ENCODE measurements at regions not wholly inside any gene's neighbourhood (a gene's known extent, or its start where the extent isn't known, plus 50 kb on each side); places are given as distances from the start of the nearest gene placed in this dataset.

DNA sequence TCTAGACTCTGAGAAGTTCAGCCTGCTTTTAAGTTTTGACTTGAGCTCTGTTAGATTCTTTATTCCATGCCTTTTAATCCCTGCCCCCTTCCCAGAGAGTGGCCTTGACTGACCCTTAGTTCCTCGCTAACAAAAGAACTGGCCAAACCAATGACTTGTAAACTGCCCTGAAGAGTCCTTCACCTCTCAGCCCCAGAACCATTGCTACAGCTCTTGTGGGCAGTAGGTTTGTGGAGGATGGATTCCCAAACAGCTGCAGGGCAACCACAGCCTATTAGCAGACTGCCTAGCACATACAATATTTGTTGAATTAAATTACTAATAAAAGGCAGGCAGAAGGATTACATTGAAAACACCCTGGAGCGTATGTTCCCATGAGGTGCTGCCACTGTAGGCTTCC is 163.9 kb downstream of the MAIP1 start:
- no peak overlapping the region for H3K4me2 ChIP-seq
- no peak overlapping the region for H3K27ac ChIP-seq (ENCODE audit: low read depth)
- no peaks in the 10 kb centered on the region for H3K4me1 Mint-ChIP-seq
- H3K27ac Mint-ChIP-seq = no peak overlapping the region
- no peaks in the 10 kb centered on the region for H3F3A ChIP-seq (replicated peaks; ENCODE audit: low read depth)
- peaks cover 13% of the 10 kb centered on the region for H3K36me3 Mint-ChIP-seq (ENCODE audit: low read depth)
- peaks cover 5% of the 10 kb centered on the region for H3K27me3 Mint-ChIP-seq (ENCODE audit: insufficient read depth, low read depth, poor library complexity)
- no peaks in the 10 kb centered on the region for H3K4me1 ChIP-seq (ENCODE audit: insufficient read depth)
- H3K4me3 ChIP-seq = no peak overlapping the region
- peaks cover 28% of the 10 kb centered on the region for H3K9me3 Mint-ChIP-seq
- H4K20me1 ChIP-seq (replicated peaks; ENCODE audit: insufficient read depth) = no peaks in the 10 kb centered on the region
- peaks cover 13% of the 10 kb centered on the region for H3K9me2 ChIP-seq (ENCODE audit: insufficient read depth)
- ATAC-seq = no peak
- H3K27me3 ChIP-seq (ENCODE audit: insufficient read depth) = no peaks in the 10 kb centered on the region
- no peak for DNase-seq (ENCODE audit: low spot score)
- peak overlapping the region; percentile 84 for H2AFZ ChIP-seq
- no peaks in the 10 kb centered on the region for H3K79me2 ChIP-seq (replicated peaks; ENCODE audit: insufficient read depth)
- no peak overlapping the region for H3K4me3 Mint-ChIP-seq
- peaks cover 17% of the 10 kb centered on the region; the same call in 1 of the 2 replicates for H3K36me3 ChIP-seq (ENCODE audit: insufficient read depth)
- TF ChIP-seq JUNB (IDR thresholded peaks at IDR 0.05; ENCODE audit: unreplicated experiment) = no peak
- no peak for TF ChIP-seq NANOG (IDR thresholded peaks at IDR 0.05; ENCODE audit: borderline replicate concordance)
- TF ChIP-seq, protein P1, sequence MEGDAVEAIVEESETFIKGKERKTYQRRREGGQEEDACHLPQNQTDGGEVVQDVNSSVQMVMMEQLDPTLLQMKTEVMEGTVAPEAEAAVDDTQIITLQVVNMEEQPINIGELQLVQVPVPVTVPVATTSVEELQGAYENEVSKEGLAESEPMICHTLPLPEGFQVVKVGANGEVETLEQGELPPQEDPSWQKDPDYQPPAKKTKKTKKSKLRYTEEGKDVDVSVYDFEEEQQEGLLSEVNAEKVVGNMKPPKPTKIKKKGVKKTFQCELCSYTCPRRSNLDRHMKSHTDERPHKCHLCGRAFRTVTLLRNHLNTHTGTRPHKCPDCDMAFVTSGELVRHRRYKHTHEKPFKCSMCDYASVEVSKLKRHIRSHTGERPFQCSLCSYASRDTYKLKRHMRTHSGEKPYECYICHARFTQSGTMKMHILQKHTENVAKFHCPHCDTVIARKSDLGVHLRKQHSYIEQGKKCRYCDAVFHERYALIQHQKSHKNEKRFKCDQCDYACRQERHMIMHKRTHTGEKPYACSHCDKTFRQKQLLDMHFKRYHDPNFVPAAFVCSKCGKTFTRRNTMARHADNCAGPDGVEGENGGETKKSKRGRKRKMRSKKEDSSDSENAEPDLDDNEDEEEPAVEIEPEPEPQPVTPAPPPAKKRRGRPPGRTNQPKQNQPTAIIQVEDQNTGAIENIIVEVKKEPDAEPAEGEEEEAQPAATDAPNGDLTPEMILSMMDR (conservative IDR thresholded peaks at IDR 0.05; ENCODE audit: low read depth in 2 of 2) = no peak
- TF ChIP-seq CREB1 (CRISPR knock-in tag; IDR thresholded peaks at IDR 0.05; ENCODE audit: low read depth) = no peak
- TF ChIP-seq POLR2AphosphoS5 (IDR thresholded peaks at IDR 0.05; ENCODE audit: low read depth) = no peak
- TF ChIP-seq ZNF331 (CRISPR knock-in tag; IDR thresholded peaks at IDR 0.05; ENCODE audit: low read depth) = no peak
- TF ChIP-seq, protein P2, sequence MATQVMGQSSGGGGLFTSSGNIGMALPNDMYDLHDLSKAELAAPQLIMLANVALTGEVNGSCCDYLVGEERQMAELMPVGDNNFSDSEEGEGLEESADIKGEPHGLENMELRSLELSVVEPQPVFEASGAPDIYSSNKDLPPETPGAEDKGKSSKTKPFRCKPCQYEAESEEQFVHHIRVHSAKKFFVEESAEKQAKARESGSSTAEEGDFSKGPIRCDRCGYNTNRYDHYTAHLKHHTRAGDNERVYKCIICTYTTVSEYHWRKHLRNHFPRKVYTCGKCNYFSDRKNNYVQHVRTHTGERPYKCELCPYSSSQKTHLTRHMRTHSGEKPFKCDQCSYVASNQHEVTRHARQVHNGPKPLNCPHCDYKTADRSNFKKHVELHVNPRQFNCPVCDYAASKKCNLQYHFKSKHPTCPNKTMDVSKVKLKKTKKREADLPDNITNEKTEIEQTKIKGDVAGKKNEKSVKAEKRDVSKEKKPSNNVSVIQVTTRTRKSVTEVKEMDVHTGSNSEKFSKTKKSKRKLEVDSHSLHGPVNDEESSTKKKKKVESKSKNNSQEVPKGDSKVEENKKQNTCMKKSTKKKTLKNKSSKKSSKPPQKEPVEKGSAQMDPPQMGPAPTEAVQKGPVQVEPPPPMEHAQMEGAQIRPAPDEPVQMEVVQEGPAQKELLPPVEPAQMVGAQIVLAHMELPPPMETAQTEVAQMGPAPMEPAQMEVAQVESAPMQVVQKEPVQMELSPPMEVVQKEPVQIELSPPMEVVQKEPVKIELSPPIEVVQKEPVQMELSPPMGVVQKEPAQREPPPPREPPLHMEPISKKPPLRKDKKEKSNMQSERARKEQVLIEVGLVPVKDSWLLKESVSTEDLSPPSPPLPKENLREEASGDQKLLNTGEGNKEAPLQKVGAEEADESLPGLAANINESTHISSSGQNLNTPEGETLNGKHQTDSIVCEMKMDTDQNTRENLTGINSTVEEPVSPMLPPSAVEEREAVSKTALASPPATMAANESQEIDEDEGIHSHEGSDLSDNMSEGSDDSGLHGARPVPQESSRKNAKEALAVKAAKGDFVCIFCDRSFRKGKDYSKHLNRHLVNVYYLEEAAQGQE (IDR thresholded peaks at IDR 0.05; ENCODE audit: unreplicated experiment) = no peak

DNA sequence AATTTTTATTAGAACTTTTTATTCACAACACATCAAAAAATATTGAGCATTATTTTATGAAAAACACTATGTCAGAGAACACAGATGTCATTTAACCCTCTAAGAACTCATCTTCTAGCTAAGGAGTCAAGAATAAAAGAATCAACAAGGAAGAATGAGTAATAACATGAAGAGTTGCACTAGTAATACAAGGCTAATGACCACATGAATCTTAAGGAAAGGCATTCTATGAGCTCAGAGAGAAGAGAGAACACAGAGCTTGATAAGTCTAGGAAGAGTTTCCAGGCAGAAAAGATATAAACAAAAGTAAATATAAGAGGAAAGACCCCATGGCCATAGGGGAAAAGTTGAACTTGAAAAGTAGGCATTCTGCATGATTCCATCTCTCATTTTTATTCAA is 166.5 kb downstream of the MAIP1 start:
- Mint-ChIP-seq H3K27me3 (ENCODE audit: insufficient read depth, low read depth, poor library complexity) (peaks cover 2% of the 10 kb centered on the region), H3K9me3 (peaks cover 31% of the 10 kb centered on the region), H3K27ac (no peak overlapping the region), H3K4me3 (no peak overlapping the region), H3K4me1 (peaks cover 7% of the 10 kb centered on the region; the same call in 2 of the 3 replicates), H3K36me3 (ENCODE audit: low read depth) (peaks cover 23% of the 10 kb centered on the region)
- no peak overlapping the region for H3K4me3 ChIP-seq
- no peaks in the 10 kb centered on the region for H3K79me2 ChIP-seq (replicated peaks; ENCODE audit: insufficient read depth)
- H3K27me3 ChIP-seq (ENCODE audit: insufficient read depth) = no peaks in the 10 kb centered on the region
- H2AFZ ChIP-seq = no peak overlapping the region
- no peak for DNase-seq (ENCODE audit: low spot score)
- ATAC-seq = no peak
- H3F3A ChIP-seq (replicated peaks; ENCODE audit: low read depth) = no peaks in the 10 kb centered on the region
- no peaks in the 10 kb centered on the region; the same call in 1 of the 2 replicates for H3K4me1 ChIP-seq (ENCODE audit: insufficient read depth)
- H3K27ac ChIP-seq (ENCODE audit: low read depth) = no peak overlapping the region
- peaks cover 14% of the 10 kb centered on the region; the same call in 1 of the 2 replicates for H3K36me3 ChIP-seq (ENCODE audit: insufficient read depth)
- H4K20me1 ChIP-seq (replicated peaks; ENCODE audit: insufficient read depth) = no peaks in the 10 kb centered on the region
- peaks cover 17% of the 10 kb centered on the region for H3K9me2 ChIP-seq (ENCODE audit: insufficient read depth)
- H3K4me2 ChIP-seq = no peak overlapping the region
- TF ChIP-seq JUNB (IDR thresholded peaks at IDR 0.05; ENCODE audit: unreplicated experiment) (no peak), NANOG (IDR thresholded peaks at IDR 0.05; ENCODE audit: borderline replicate concordance) (no peak), EZH2phosphoT487 (IDR thresholded peaks at IDR 0.05; ENCODE audit: unreplicated experiment) (no peak)
- TF ChIP-seq, protein P3, sequence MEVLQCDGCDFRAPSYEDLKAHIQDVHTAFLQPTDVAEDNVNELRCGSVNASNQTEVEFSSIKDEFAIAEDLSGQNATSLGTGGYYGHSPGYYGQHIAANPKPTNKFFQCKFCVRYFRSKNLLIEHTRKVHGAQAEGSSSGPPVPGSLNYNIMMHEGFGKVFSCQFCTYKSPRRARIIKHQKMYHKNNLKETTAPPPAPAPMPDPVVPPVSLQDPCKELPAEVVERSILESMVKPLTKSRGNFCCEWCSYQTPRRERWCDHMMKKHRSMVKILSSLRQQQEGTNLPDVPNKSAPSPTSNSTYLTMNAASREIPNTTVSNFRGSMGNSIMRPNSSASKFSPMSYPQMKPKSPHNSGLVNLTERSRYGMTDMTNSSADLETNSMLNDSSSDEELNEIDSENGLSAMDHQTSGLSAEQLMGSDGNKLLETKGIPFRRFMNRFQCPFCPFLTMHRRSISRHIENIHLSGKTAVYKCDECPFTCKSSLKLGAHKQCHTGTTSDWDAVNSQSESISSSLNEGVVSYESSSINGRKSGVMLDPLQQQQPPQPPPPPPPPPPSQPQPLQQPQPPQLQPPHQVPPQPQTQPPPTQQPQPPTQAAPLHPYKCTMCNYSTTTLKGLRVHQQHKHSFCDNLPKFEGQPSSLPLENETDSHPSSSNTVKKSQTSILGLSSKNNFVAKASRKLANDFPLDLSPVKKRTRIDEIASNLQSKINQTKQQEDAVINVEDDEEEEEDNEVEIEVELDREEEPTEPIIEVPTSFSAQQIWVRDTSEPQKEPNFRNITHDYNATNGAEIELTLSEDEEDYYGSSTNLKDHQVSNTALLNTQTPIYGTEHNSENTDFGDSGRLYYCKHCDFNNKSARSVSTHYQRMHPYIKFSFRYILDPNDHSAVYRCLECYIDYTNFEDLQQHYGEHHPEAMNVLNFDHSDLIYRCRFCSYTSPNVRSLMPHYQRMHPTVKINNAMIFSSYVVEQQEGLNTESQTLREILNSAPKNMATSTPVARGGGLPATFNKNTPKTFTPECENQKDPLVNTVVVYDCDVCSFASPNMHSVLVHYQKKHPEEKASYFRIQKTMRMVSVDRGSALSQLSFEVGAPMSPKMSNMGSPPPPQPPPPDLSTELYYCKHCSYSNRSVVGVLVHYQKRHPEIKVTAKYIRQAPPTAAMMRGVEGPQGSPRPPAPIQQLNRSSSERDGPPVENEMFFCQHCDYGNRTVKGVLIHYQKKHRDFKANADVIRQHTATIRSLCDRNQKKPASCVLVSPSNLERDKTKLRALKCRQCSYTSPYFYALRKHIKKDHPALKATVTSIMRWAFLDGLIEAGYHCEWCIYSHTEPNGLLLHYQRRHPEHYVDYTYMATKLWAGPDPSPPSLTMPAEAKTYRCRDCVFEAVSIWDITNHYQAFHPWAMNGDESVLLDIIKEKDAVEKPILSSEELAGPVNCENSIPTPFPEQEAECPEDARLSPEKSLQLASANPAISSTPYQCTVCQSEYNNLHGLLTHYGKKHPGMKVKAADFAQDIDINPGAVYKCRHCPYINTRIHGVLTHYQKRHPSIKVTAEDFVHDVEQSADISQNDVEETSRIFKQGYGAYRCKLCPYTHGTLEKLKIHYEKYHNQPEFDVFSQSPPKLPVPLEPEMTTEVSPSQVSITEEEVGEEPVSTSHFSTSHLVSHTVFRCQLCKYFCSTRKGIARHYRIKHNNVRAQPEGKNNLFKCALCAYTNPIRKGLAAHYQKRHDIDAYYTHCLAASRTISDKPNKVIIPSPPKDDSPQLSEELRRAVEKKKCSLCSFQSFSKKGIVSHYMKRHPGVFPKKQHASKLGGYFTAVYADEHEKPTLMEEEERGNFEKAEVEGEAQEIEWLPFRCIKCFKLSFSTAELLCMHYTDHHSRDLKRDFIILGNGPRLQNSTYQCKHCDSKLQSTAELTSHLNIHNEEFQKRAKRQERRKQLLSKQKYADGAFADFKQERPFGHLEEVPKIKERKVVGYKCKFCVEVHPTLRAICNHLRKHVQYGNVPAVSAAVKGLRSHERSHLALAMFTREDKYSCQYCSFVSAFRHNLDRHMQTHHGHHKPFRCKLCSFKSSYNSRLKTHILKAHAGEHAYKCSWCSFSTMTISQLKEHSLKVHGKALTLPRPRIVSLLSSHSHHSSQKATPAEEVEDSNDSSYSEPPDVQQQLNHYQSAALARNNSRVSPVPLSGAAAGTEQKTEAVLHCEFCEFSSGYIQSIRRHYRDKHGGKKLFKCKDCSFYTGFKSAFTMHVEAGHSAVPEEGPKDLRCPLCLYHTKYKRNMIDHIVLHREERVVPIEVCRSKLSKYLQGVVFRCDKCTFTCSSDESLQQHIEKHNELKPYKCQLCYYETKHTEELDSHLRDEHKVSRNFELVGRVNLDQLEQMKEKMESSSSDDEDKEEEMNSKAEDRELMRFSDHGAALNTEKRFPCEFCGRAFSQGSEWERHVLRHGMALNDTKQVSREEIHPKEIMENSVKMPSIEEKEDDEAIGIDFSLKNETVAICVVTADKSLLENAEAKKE (CRISPR knock-in tag; IDR thresholded peaks at IDR 0.05) = no peak

Measured in GM23338 (cell line).